ENCODE measurements at regions not wholly inside any gene's neighbourhood (a gene's known extent, or its start where the extent isn't known, plus 50 kb on each side); places are given as distances from the start of the nearest gene placed in this dataset.

GRCh38 chr11:129536338-129536737, 160.7 kb downstream of the BARX2 start:
- Histone ChIP-seq H3K18ac (ENCODE audit: low read length) (no peak overlapping the region), H3K79me2 (ENCODE audit: control insufficient read depth, insufficient read depth, low read length) (no peaks in the 10 kb centered on the region), H3K36me3 (ENCODE audit: control insufficient read depth, insufficient read depth, low read length) (no peaks in the 10 kb centered on the region), H2BK5ac (ENCODE audit: low read length) (no peak overlapping the region), H4K8ac (ENCODE audit: low read depth, low read length) (no peak overlapping the region), H3K23ac (ENCODE audit: low read length) (no peak overlapping the region), H4K5ac (ENCODE audit: low read length) (no peak overlapping the region), H2BK15ac (replicated peaks; ENCODE audit: low read depth) (no peak overlapping the region), H3K27ac (ENCODE audit: low read depth, low read length) (no peak overlapping the region), H3K56ac (ENCODE audit: low read length) (no peak overlapping the region), H3K4ac (ENCODE audit: low read depth, low read length) (no peak overlapping the region), H2BK120ac (ENCODE audit: low read depth, low read length) (no peak overlapping the region), H3K9ac (ENCODE audit: low read length) (no peak overlapping the region), H2AK5ac (ENCODE audit: low read length) (no peak overlapping the region), H3K4me2 (ENCODE audit: low read length) (no peak overlapping the region), H3K27me3 (ENCODE audit: insufficient read depth, low read length, poor library complexity) (no peaks in the 10 kb centered on the region), H3K4me3 (ENCODE audit: low read length) (no peak overlapping the region), H3K79me1 (ENCODE audit: low read length) (no peaks in the 10 kb centered on the region), H3K4me1 (ENCODE audit: control insufficient read depth, low read depth, low read length) (no peaks in the 10 kb centered on the region)
- WGBS (ENCODE audit: extremely low coverage, insufficient coverage, low lambda C conversion rate): no CpG with 5 or more reads among the region's 1 CpG
- DNase-seq: no peak

- H3K56ac ChIP-seq (ENCODE audit: low read length): no peak overlapping the region
- H3K27me3 ChIP-seq (ENCODE audit: insufficient read depth, low read length, poor library complexity): no peaks in the 10 kb centered on the region
- H3K79me2 ChIP-seq (ENCODE audit: control insufficient read depth, insufficient read depth, low read length): no peaks in the 10 kb centered on the region
- H3K4me1 ChIP-seq (ENCODE audit: control insufficient read depth, low read depth, low read length): no peaks in the 10 kb centered on the region
- no peak overlapping the region for H3K4me3 ChIP-seq (ENCODE audit: low read length)
- no peak overlapping the region for H4K8ac ChIP-seq (ENCODE audit: low read depth, low read length)
- no CpG with 5 or more reads among the region's 2 CpGs for WGBS (ENCODE audit: extremely low coverage, insufficient coverage, low lambda C conversion rate)
- no peak overlapping the region for H3K4me2 ChIP-seq (ENCODE audit: low read length)
- H3K18ac ChIP-seq (ENCODE audit: low read length): no peak overlapping the region
- DNase-seq: no peak
- no peak overlapping the region for H2BK120ac ChIP-seq (ENCODE audit: low read depth, low read length)
- no peak overlapping the region for H3K9ac ChIP-seq (ENCODE audit: low read length)
- no peaks in the 10 kb centered on the region for H3K79me1 ChIP-seq (ENCODE audit: low read length)
- no peak overlapping the region for H2BK15ac ChIP-seq (replicated peaks; ENCODE audit: low read depth)
- H3K36me3 ChIP-seq (ENCODE audit: control insufficient read depth, insufficient read depth, low read length): no peaks in the 10 kb centered on the region
- no peak overlapping the region for H2BK5ac ChIP-seq (ENCODE audit: low read length)
- no peak overlapping the region for H4K5ac ChIP-seq (ENCODE audit: low read length)
- H3K4ac ChIP-seq (ENCODE audit: low read depth, low read length): no peak overlapping the region
- H3K27ac ChIP-seq (ENCODE audit: low read depth, low read length): no peak overlapping the region
- no peak overlapping the region for H3K23ac ChIP-seq (ENCODE audit: low read length)
- H2AK5ac ChIP-seq (ENCODE audit: low read length): no peak overlapping the region
Observed at GRCh38 chr11:129538323-129538722, 162.7 kb downstream of the BARX2 start.

GRCh38 chr11:129543515-129544290, 168.1 kb downstream of the BARX2 start:
- Histone ChIP-seq H3K4me1 (ENCODE audit: control insufficient read depth, low read depth, low read length) (no peaks in the 10 kb centered on the region), H2AK5ac (ENCODE audit: low read length) (no peak overlapping the region), H3K4ac (ENCODE audit: low read depth, low read length) (no peak overlapping the region), H2BK15ac (replicated peaks; ENCODE audit: low read depth) (no peak overlapping the region), H3K4me3 (ENCODE audit: low read length) (no peak overlapping the region), H3K27ac (ENCODE audit: low read depth, low read length) (no peak overlapping the region), H3K27me3 (ENCODE audit: insufficient read depth, low read length, poor library complexity) (no peaks in the 10 kb centered on the region), H3K9ac (ENCODE audit: low read length) (no peak overlapping the region), H4K8ac (ENCODE audit: low read depth, low read length) (no peak overlapping the region), H4K5ac (ENCODE audit: low read length) (no peak overlapping the region), H2BK120ac (ENCODE audit: low read depth, low read length) (no peak overlapping the region), H3K4me2 (ENCODE audit: low read length) (no peak overlapping the region), H3K79me1 (ENCODE audit: low read length) (no peaks in the 10 kb centered on the region), H3K18ac (ENCODE audit: low read length) (no peak overlapping the region), H3K36me3 (ENCODE audit: control insufficient read depth, insufficient read depth, low read length) (no peaks in the 10 kb centered on the region), H3K23ac (ENCODE audit: low read length) (no peak overlapping the region), H3K56ac (ENCODE audit: low read length) (no peak overlapping the region), H3K79me2 (ENCODE audit: control insufficient read depth, insufficient read depth, low read length) (no peaks in the 10 kb centered on the region), H2BK5ac (ENCODE audit: low read length) (no peak overlapping the region)
- no CpG with 5 or more reads among the region's 3 CpGs for WGBS (ENCODE audit: extremely low coverage, insufficient coverage, low lambda C conversion rate)
- DNase-seq: no peak

- no CpG with 5 or more reads among the region's 1 CpG for WGBS (ENCODE audit: extremely low coverage, insufficient coverage, low lambda C conversion rate)
Observed at GRCh38 chr11:129544691-129545090, 169.0 kb downstream of the BARX2 start.

GRCh38 chr11:129546266-129546665, 170.6 kb downstream of the BARX2 start:
- Histone ChIP-seq H3K27me3 (ENCODE audit: insufficient read depth, low read length, poor library complexity) (no peaks in the 10 kb centered on the region), H3K9ac (ENCODE audit: low read length) (no peak overlapping the region), H3K4me1 (ENCODE audit: control insufficient read depth, low read depth, low read length) (no peaks in the 10 kb centered on the region), H2BK15ac (replicated peaks; ENCODE audit: low read depth) (no peak overlapping the region), H3K4me2 (ENCODE audit: low read length) (no peak overlapping the region), H3K79me1 (ENCODE audit: low read length) (no peaks in the 10 kb centered on the region), H2BK120ac (ENCODE audit: low read depth, low read length) (no peak overlapping the region), H4K5ac (ENCODE audit: low read length) (no peak overlapping the region), H2AK5ac (ENCODE audit: low read length) (no peak overlapping the region), H3K56ac (ENCODE audit: low read length) (no peak overlapping the region), H3K23ac (ENCODE audit: low read length) (no peak overlapping the region), H3K4me3 (ENCODE audit: low read length) (no peak overlapping the region), H3K4ac (ENCODE audit: low read depth, low read length) (no peak overlapping the region), H4K8ac (ENCODE audit: low read depth, low read length) (no peak overlapping the region), H3K18ac (ENCODE audit: low read length) (no peak overlapping the region), H3K27ac (ENCODE audit: low read depth, low read length) (no peak overlapping the region), H3K36me3 (ENCODE audit: control insufficient read depth, insufficient read depth, low read length) (no peaks in the 10 kb centered on the region), H3K79me2 (ENCODE audit: control insufficient read depth, insufficient read depth, low read length) (no peaks in the 10 kb centered on the region), H2BK5ac (ENCODE audit: low read length) (no peak overlapping the region)
- WGBS (ENCODE audit: extremely low coverage, insufficient coverage, low lambda C conversion rate): no CpG with 5 or more reads among the region's 4 CpGs
- no peak for DNase-seq

More at GRCh38 chr11:129544691-129545090, 169.0 kb downstream of the BARX2 start:
- Histone ChIP-seq H3K27me3 (ENCODE audit: insufficient read depth, low read length, poor library complexity) (no peaks in the 10 kb centered on the region), H4K5ac (ENCODE audit: low read length) (no peak overlapping the region), H3K79me2 (ENCODE audit: control insufficient read depth, insufficient read depth, low read length) (no peaks in the 10 kb centered on the region), H3K79me1 (ENCODE audit: low read length) (no peaks in the 10 kb centered on the region), H3K4me2 (ENCODE audit: low read length) (no peak overlapping the region), H3K9ac (ENCODE audit: low read length) (no peak overlapping the region), H2AK5ac (ENCODE audit: low read length) (no peak overlapping the region), H2BK15ac (replicated peaks; ENCODE audit: low read depth) (no peak overlapping the region), H3K18ac (ENCODE audit: low read length) (no peak overlapping the region), H3K4me1 (ENCODE audit: control insufficient read depth, low read depth, low read length) (no peaks in the 10 kb centered on the region), H4K8ac (ENCODE audit: low read depth, low read length) (no peak overlapping the region), H3K36me3 (ENCODE audit: control insufficient read depth, insufficient read depth, low read length) (no peaks in the 10 kb centered on the region), H2BK5ac (ENCODE audit: low read length) (no peak overlapping the region), H3K4ac (ENCODE audit: low read depth, low read length) (no peak overlapping the region), H3K4me3 (ENCODE audit: low read length) (no peak overlapping the region), H2BK120ac (ENCODE audit: low read depth, low read length) (no peak overlapping the region), H3K56ac (ENCODE audit: low read length) (no peak overlapping the region), H3K23ac (ENCODE audit: low read length) (no peak overlapping the region), H3K27ac (ENCODE audit: low read depth, low read length) (no peak overlapping the region)
- no peak for DNase-seq

GRCh38 chr11:129557421-129557820, 181.8 kb downstream of the BARX2 start:
- Histone ChIP-seq H3K4me3 (ENCODE audit: low read length) (no peak overlapping the region), H3K9ac (ENCODE audit: low read length) (no peak overlapping the region), H3K79me2 (ENCODE audit: control insufficient read depth, insufficient read depth, low read length) (no peaks in the 10 kb centered on the region), H3K4me2 (ENCODE audit: low read length) (no peak overlapping the region), H2AK5ac (ENCODE audit: low read length) (no peak overlapping the region), H3K18ac (ENCODE audit: low read length) (no peak overlapping the region), H4K8ac (ENCODE audit: low read depth, low read length) (no peak overlapping the region), H3K36me3 (ENCODE audit: control insufficient read depth, insufficient read depth, low read length) (no peaks in the 10 kb centered on the region), H3K79me1 (ENCODE audit: low read length) (no peaks in the 10 kb centered on the region), H2BK15ac (replicated peaks; ENCODE audit: low read depth) (no peak overlapping the region), H2BK5ac (ENCODE audit: low read length) (no peak overlapping the region), H3K4ac (ENCODE audit: low read depth, low read length) (no peak overlapping the region), H3K56ac (ENCODE audit: low read length) (no peak overlapping the region), H4K5ac (ENCODE audit: low read length) (no peak overlapping the region), H2BK120ac (ENCODE audit: low read depth, low read length) (no peak overlapping the region), H3K4me1 (ENCODE audit: control insufficient read depth, low read depth, low read length) (no peaks in the 10 kb centered on the region), H3K27ac (ENCODE audit: low read depth, low read length) (no peak overlapping the region), H3K23ac (ENCODE audit: low read length) (no peak overlapping the region), H3K27me3 (ENCODE audit: insufficient read depth, low read length, poor library complexity) (no peaks in the 10 kb centered on the region)
- DNase-seq: no peak
- no CpG with 5 or more reads among the region's 4 CpGs for WGBS (ENCODE audit: extremely low coverage, insufficient coverage, low lambda C conversion rate)
